K562 (cell line): ENCODE measurements at regions not wholly inside any gene's neighbourhood (a gene's known extent, or its start where the extent isn't known, plus 50 kb on each side); places are given as distances from the start of the nearest gene placed in this dataset.

Experiments
- ATAC-seq: fragments of 200-7000 bp; cut with Tn5 transposase; 3 replicates; pipeline ENCODE4 v1.9.1; 2020; ENCODE audit warnings: moderate library complexity
- BruUV-seq: library from RNA; stranded (reverse); fragments of 400-500 nt; replicated peaks from 2 replicates; lab custom pipeline; 2021; lab: Mats Ljungman, UMichigan
- CTCF ChIA-PET: fragments of 300-600 bp; formaldehyde crosslinking; extraction: SDS; loops from one replicate; lab custom pipeline; 2021; ENCODE audit warnings: low intra/inter-chr PET ratio; lab: Yijun Ruan, JAX
- POLR2A ChIA-PET: fragments of 300-600, 350-650 bp; sonication (Branson Sonifier 250); formaldehyde crosslinking; extraction: SDS; loops from one replicate; lab custom pipeline; 2021; ENCODE audit warnings: antibody characterized with exemption, inconsistent platforms; lab: Yijun Ruan, JAX
- DNase-seq, 4 experiments: peaks; one replicate each; pipeline versions ENCODE4 v3.0.0 to v3.0.0-alpha.2; 2011 to 2018; ENCODE audit warnings: low spot score in 3 of 4, mixed read lengths in 3 of 4; ENCODE audit errors: extremely low read depth in 1 of 4
- FAIRE-seq: peaks from 2 replicates; lab custom pipeline; 2011; peaks lifted over from hg19 to GRCh38; lab: Jason Lieb, UNC
- H2AFZ ChIP-seq: 2 replicates; pipeline ENCODE4 v1.6.0; 2011; ENCODE audit warnings: low read depth, low read length, control low read depth, inconsistent platforms
- H3K27ac ChIP-seq: fragments of 200-600 bp; 3 replicates; pipeline ENCODE4 v1.8.0; 2011; ENCODE audit warnings: low read depth, mild to moderate bottlenecking, control low read depth, inconsistent platforms, low read length, moderate library complexity, mixed read lengths; ENCODE audit errors: extremely low read depth
- H3K27me3 ChIP-seq, 2 experiments: fragments of 300-600 bp in 1 of 2; 2 replicates in 1 of 2; 3 replicates in 1 of 2; pipeline versions ENCODE4 v1.6.0 to v1.8.0; 2011; ENCODE audit warnings: inconsistent platforms in 2 of 2, low read length in 2 of 2, mild to moderate bottlenecking in 1 of 2, mixed read lengths in 1 of 2, moderate library complexity in 1 of 2; ENCODE audit not compliant: control insufficient read depth in 2 of 2, insufficient read depth in 2 of 2
- H3K36me3 ChIP-seq: fragments of 300-600 bp; 3 replicates; pipeline ENCODE4 v1.8.0; 2011; ENCODE audit warnings: mild to moderate bottlenecking, low read length, inconsistent platforms; ENCODE audit not compliant: control insufficient read depth, insufficient read depth
- H3K4me1 ChIP-seq, 2 experiments: fragments of 200-600 bp in 1 of 2; replicated peaks in 1 of 2; 2 replicates in 1 of 2; 3 replicates in 1 of 2; pipeline versions ENCODE4 v1.5.1 to v1.8.0; 2011; ENCODE audit warnings: inconsistent platforms in 2 of 2, low read length in 2 of 2, mild to moderate bottlenecking in 1 of 2, mixed read lengths in 1 of 2, moderate library complexity in 1 of 2; ENCODE audit not compliant: control insufficient read depth in 2 of 2, insufficient read depth in 2 of 2
- H3K4me2 ChIP-seq: 2 replicates; pipeline ENCODE4 v1.6.1; 2011; ENCODE audit warnings: low read length, control low read depth, inconsistent platforms, mixed read lengths; ENCODE audit not compliant: insufficient read depth
- H3K4me3 ChIP-seq: fragments of 200-600 bp; sonication (generic), shearing (Covaris generic); 2 replicates; pipeline ENCODE4 v1.5.1; 2016; ENCODE audit warnings: control low read depth, inconsistent platforms
- H3K79me2 ChIP-seq: fragments of 200-600 bp; 3 replicates; pipeline ENCODE4 v1.8.0; 2011; ENCODE audit warnings: low read length, inconsistent platforms; ENCODE audit not compliant: control insufficient read depth, insufficient read depth
- H3K9ac ChIP-seq, 2 experiments: 2 replicates each; pipeline versions ENCODE4 v1.6.0 to v1.6.1; 2011; ENCODE audit warnings: low read depth in 2 of 2, low read length in 2 of 2, control low read depth in 1 of 2, inconsistent platforms in 1 of 2, mild to moderate bottlenecking in 1 of 2, mixed read lengths in 1 of 2; ENCODE audit not compliant: insufficient read depth in 1 of 2
- H3K9me1 ChIP-seq: one replicate; pipeline ENCODE4 v1.6.0; 2011; ENCODE audit warnings: inconsistent platforms, mild to moderate bottlenecking, low read length, moderate library complexity; ENCODE audit not compliant: control insufficient read depth, insufficient read depth
- H3K9me3 ChIP-seq: replicated peaks from 2 replicates; pipeline ENCODE4 v1.5.1; 2011; ENCODE audit warnings: low read depth, low read length, inconsistent platforms; ENCODE audit not compliant: control insufficient read depth, insufficient read depth
- H4K20me1 ChIP-seq: replicated peaks from 2 replicates; pipeline ENCODE4 v1.6.1; 2011; ENCODE audit warnings: low read length, inconsistent platforms, mixed read lengths; ENCODE audit not compliant: control insufficient read depth, insufficient read depth
- NUFIP1 ChIP-seq: fragments of 450-650 bp; IDR thresholded peaks from 2 replicates; pipeline ENCODE4 v1.6.1; 2018; ENCODE audit not compliant: partially characterized antibody
- PCBP2 ChIP-seq: fragments of 200-400 bp; formaldehyde crosslinking; IDR thresholded peaks from 2 replicates; pipeline ENCODE4 v1.6.1; 2018; ENCODE audit warnings: low read length, low read depth, mild to moderate bottlenecking, moderate library complexity; ENCODE audit not compliant: poor library complexity, severe bottlenecking
- STAT5B ChIP-seq: fragments of 250-450 bp; sonication (Bioruptor Pico); IDR thresholded peaks from 2 replicates; pipeline ENCODE4 v1.8.0; 2021; ENCODE audit warnings: mild to moderate bottlenecking, inconsistent platforms
- TBL1XR1 ChIP-seq, 2 experiments: IDR thresholded peaks; 2 replicates each; pipeline ENCODE4 v1.6.1; 2012; ENCODE audit warnings: improper control_type of control experiment in 2 of 2, low read length in 2 of 2, mild to moderate bottlenecking in 1 of 2
- ZNF583 ChIP-seq: fragments of 250-450 bp; sonication (Bioruptor Pico); IDR thresholded peaks from 2 replicates; pipeline ENCODE4 v1.4.0; 2020
- ZNF699 ChIP-seq: fragments of 250-450 bp; sonication (Bioruptor Pico); IDR thresholded peaks from 2 replicates; pipeline ENCODE4 v1.8.0; 2021; ENCODE audit warnings: mild to moderate bottlenecking, moderate library complexity; ENCODE audit not compliant: insufficient replicate concordance
- ZNF778 ChIP-seq: fragments of 450-650 bp; formaldehyde crosslinking; IDR thresholded peaks from 2 replicates; pipeline ENCODE4 v1.4.0; 2020; ENCODE audit warnings: mild to moderate bottlenecking, moderate library complexity
- WGBS: fragments of 100-300 bp; shearing (Covaris generic); methylation state at CpG from one replicate; pipeline ENCODE4 v1.1.6; 2016; ENCODE audit warnings: low coverage, mixed read lengths; ENCODE audit not compliant: insufficient coverage; ENCODE audit errors: missing lambda C conversion rate; 5-methylcytosine and 5-hydroxymethylcytosine counted together
- in situ Hi-C: fragments of 300-500 bp; cut with MboI; formaldehyde crosslinking; loops from 4 replicates; pipeline ENCODE4 v1.15.0; 2018; ENCODE audit warnings: inconsistent platforms, mixed read lengths
- intact Hi-C: fragments of 100-400 bp; cut with micrococcal nuclease; formaldehyde crosslinking; loops from 2 replicates; pipeline ENCODE4 v1.14.2; 2022
- TF ChIP-seq, protein P1 (sequence below), 3 experiments: fragments of 200-800 bp in 1 of 3; sonication (Bioruptor generic) in 1 of 3; sonication (generic) in 1 of 3; formaldehyde crosslinking in 1 of 3; IDR thresholded peaks; 2 replicates each; pipeline versions ENCODE4 v1.6.1 to v1.8.0; 2016 to 2022; ENCODE audit warnings: mild to moderate bottlenecking in 2 of 3, missing compliant biosample characterization in 2 of 3, missing genetic modification characterization in 2 of 3, missing genetic modification reagents in 1 of 3

GRCh38 chr5:28822071-28822470, 1783.7 kb upstream of the CDH9 start:
- no peaks in the 10 kb centered on the region for H4K20me1 ChIP-seq
- no peaks in the 10 kb centered on the region for H3K27me3 ChIP-seq
- H3K4me2 ChIP-seq, result no peak overlapping the region
- ChIA-PET CTCF (no interaction called here), POLR2A (no interaction called here)
- in situ Hi-C loops, result no loop called here
- WGBS, result 47% methylated on average over 2 of the region's 2 CpGs
- no peak overlapping the region for H3K27ac ChIP-seq
- no peak overlapping the region for H3K4me3 ChIP-seq
- no peaks in the 10 kb centered on the region for H3K9me1 ChIP-seq
- TF ChIP-seq, protein P1, sequence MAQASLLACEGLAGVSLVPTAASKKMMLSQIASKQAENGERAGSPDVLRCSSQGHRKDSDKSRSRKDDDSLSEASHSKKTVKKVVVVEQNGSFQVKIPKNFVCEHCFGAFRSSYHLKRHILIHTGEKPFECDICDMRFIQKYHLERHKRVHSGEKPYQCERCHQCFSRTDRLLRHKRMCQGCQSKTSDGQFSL (CRISPR knock-in tag; IDR thresholded peaks at IDR 0.05), result no peak
- TF ChIP-seq, protein P1 (tag; IDR thresholded peaks at IDR 0.05), result no peak
- TF ChIP-seq NUFIP1 (no peak), ZNF778 (CRISPR knock-in tag) (no peak), STAT5B (CRISPR knock-in tag) (no peak), TBL1XR1 (IDR thresholded peaks at IDR 0.05; ENCODE audit: low read length in 2 of 2) (no peak), ZNF583 (CRISPR knock-in tag) (no peak), PCBP2 (no peak), ZNF699 (CRISPR knock-in tag) (no peak)
- TF ChIP-seq, all 486 proteins: peak for 0
- peaks cover 3% of the 10 kb centered on the region for H3K9me3 ChIP-seq
- no peak for ATAC-seq
- no peak for FAIRE-seq
- H3K9ac ChIP-seq, result no peak overlapping the region
- H3K4me1 ChIP-seq, result no peaks in the 10 kb centered on the region; a peak in 1 of 5 replicates
- H3K36me3 ChIP-seq, result no peaks in the 10 kb centered on the region
- DNase-seq, result no peak
- no peak overlapping the region for H2AFZ ChIP-seq
- intact Hi-C loops, result no loop called here
- no TSS peak for BruUV-seq
- H3K79me2 ChIP-seq, result peaks cover 87% of the 10 kb centered on the region
